WTC11 (cell line): ENCODE measurements at regions not wholly inside any gene's neighbourhood (a gene's known extent, or its start where the extent isn't known, plus 50 kb on each side); places are given as distances from the start of the nearest gene placed in this dataset.

Experiments
- ATF1 ChIP-seq: sonication (generic); formaldehyde crosslinking; IDR thresholded peaks from 2 replicates; pipeline ENCODE4 v1.8.1; 2023; ENCODE audit warnings: mild to moderate bottlenecking, moderate library complexity, missing genetic modification reagents
- ATF6 ChIP-seq: sonication (generic); formaldehyde crosslinking; IDR thresholded peaks from 2 replicates; pipeline ENCODE4 v1.8.1; 2023; ENCODE audit warnings: mild to moderate bottlenecking, missing genetic modification reagents
- FOXJ3 ChIP-seq: sonication (generic); formaldehyde crosslinking; IDR thresholded peaks from 2 replicates; pipeline ENCODE4 v1.9.0; 2021; ENCODE audit warnings: missing genetic modification reagents, mild to moderate bottlenecking, borderline replicate concordance
- JUN ChIP-seq: sonication (generic); formaldehyde crosslinking; IDR thresholded peaks from 2 replicates; pipeline ENCODE4 v1.8.0; 2023; ENCODE audit warnings: mild to moderate bottlenecking, missing genetic modification reagents
- NFYB ChIP-seq: sonication (generic); formaldehyde crosslinking; conservative IDR thresholded peaks from 2 replicates; pipeline ENCODE4 v1.8.0; 2022; ENCODE audit warnings: low read depth, missing genetic modification reagents
- NR2C2 ChIP-seq: sonication (generic); formaldehyde crosslinking; IDR thresholded peaks from 2 replicates; pipeline ENCODE4 v1.8.0; 2022; ENCODE audit warnings: mild to moderate bottlenecking, missing genetic modification reagents
- OVOL2 ChIP-seq: fragments of 250-450 bp; sonication (Bioruptor Pico); IDR thresholded peaks from 2 replicates; pipeline ENCODE4 v1.9.0; 2021; ENCODE audit warnings: mild to moderate bottlenecking, borderline replicate concordance
- ZNF138 ChIP-seq: sonication (generic); formaldehyde crosslinking; conservative IDR thresholded peaks from 2 replicates; pipeline ENCODE4 v1.8.1; 2022; ENCODE audit warnings: mild to moderate bottlenecking, moderate library complexity, missing genetic modification reagents
- TF ChIP-seq, protein P1 (sequence below): fragments of 200-600 bp; IDR thresholded peaks from 2 replicates; pipeline ENCODE4 v1.8.0; 2022; ENCODE audit warnings: antibody characterized with exemption

DNA sequence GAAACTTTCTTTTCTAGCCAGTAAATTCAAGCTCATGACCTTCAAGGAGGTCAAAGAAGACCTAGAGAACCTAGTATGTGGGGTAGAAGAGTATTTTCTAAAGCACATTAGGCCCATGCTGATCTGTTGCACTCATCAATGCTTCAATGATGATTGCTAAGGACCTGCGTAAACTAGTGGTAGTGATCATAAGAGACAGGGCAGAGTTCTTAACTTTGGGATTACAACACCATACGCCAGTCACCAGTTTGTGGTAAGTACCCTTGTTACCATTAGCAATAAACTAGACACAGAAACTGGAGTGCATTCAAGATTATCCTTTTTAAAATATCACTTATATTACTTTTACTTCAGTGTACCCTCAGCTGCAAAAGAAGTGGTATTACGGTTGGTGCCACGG lies 490.3 kb downstream of the BUD13 start:
- no peak for TF ChIP-seq FOXJ3 (CRISPR knock-in tag)
- TF ChIP-seq OVOL2 (CRISPR knock-in tag), result no peak
- no peak for TF ChIP-seq JUN (CRISPR knock-in tag)
- TF ChIP-seq, protein P1, sequence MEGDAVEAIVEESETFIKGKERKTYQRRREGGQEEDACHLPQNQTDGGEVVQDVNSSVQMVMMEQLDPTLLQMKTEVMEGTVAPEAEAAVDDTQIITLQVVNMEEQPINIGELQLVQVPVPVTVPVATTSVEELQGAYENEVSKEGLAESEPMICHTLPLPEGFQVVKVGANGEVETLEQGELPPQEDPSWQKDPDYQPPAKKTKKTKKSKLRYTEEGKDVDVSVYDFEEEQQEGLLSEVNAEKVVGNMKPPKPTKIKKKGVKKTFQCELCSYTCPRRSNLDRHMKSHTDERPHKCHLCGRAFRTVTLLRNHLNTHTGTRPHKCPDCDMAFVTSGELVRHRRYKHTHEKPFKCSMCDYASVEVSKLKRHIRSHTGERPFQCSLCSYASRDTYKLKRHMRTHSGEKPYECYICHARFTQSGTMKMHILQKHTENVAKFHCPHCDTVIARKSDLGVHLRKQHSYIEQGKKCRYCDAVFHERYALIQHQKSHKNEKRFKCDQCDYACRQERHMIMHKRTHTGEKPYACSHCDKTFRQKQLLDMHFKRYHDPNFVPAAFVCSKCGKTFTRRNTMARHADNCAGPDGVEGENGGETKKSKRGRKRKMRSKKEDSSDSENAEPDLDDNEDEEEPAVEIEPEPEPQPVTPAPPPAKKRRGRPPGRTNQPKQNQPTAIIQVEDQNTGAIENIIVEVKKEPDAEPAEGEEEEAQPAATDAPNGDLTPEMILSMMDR, result no peak
- no peak for TF ChIP-seq NR2C2 (CRISPR knock-in tag)
- no peak for TF ChIP-seq NFYB (CRISPR knock-in tag)
- TF ChIP-seq ATF6 (CRISPR knock-in tag), result no peak
- no peak for TF ChIP-seq ATF1 (CRISPR knock-in tag)
- no peak for TF ChIP-seq ZNF138 (CRISPR knock-in tag)
